ENCODE measurements at regions not wholly inside any gene's neighbourhood (a gene's known extent, or its start where the extent isn't known, plus 50 kb on each side); places are given as distances from the start of the nearest gene placed in this dataset.
"Not testable (repeated sequence)": the region's sequence is repeated elsewhere in the genome, so short reads cannot be mapped to it uniquely, and the experiment has no call there.

DNA sequence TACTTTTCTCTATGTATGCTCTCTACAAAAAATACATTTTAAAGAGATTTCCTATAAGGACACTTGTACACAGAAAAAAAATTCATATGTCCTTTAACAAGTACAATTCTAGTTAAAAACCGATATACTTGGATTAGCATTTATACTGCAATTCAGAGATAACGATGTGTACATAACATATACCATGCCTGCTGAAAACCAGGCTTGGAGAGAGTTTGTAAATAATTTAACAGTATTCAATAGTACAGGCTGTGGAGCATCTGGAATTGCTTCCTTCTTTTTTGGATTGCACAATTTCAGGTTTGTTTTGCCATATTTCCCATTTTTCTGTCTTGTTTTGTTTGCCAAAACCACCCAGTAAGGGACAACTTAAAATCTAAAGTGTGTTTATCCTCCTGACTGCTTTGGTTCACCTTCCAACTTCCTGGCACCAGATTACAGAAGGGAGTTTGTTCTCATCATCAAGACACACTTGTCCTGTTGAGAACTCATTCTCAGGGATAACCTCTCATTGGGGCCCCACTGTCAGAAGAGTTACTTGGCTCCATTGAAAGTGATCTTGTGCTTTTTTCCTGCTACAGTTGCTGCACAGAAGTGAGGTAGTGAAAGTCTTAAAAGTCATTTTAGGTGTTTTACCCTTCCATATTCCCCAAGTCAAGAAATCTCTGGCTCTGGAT lies 1526.7 kb downstream of the KHDRBS2 start:
- CTCF ChIA-PET (ENCODE audit: low intra/inter-chr PET ratio); POLR2A ChIA-PET; ATAC-seq; H3K27ac ChIP-seq (ENCODE audit: extremely low read depth, low read depth, low read length); H3K9me1 ChIP-seq (ENCODE audit: control insufficient read depth, insufficient read depth, low read length); DNase-seq (ENCODE audit: extremely low read depth in 1 of 4, low spot score in 3 of 4); H3K4me3 ChIP-seq; H3K4me2 ChIP-seq (ENCODE audit: insufficient read depth, low read length); intact Hi-C loops (cut with micrococcal nuclease); H4K20me1 ChIP-seq (replicated peaks; ENCODE audit: control insufficient read depth, insufficient read depth, low read length); H3K36me3 ChIP-seq (ENCODE audit: control insufficient read depth, insufficient read depth, low read length); H3K4me1 ChIP-seq (replicated peaks in 1 of 2; ENCODE audit: control insufficient read depth in 2 of 2, insufficient read depth in 2 of 2, low read length in 2 of 2); BruUV-seq (replicated peaks); H3K79me2 ChIP-seq (ENCODE audit: control insufficient read depth, insufficient read depth, low read length); H3K27me3 ChIP-seq (ENCODE audit: control insufficient read depth in 2 of 2, insufficient read depth in 2 of 2, low read length in 2 of 2); H2AFZ ChIP-seq (ENCODE audit: low read depth, low read length); H3K9me3 ChIP-seq (replicated peaks; ENCODE audit: control insufficient read depth, insufficient read depth, low read depth, low read length); H3K9ac ChIP-seq (ENCODE audit: insufficient read depth in 1 of 2, low read depth in 2 of 2, low read length in 2 of 2); FAIRE-seq; in situ Hi-C loops (cut with MboI): not testable (repeated sequence)
- WGBS (ENCODE audit: insufficient coverage, low coverage, missing lambda C conversion rate): 3% methylated on average over 2 of the region's 2 CpGs

DNA sequence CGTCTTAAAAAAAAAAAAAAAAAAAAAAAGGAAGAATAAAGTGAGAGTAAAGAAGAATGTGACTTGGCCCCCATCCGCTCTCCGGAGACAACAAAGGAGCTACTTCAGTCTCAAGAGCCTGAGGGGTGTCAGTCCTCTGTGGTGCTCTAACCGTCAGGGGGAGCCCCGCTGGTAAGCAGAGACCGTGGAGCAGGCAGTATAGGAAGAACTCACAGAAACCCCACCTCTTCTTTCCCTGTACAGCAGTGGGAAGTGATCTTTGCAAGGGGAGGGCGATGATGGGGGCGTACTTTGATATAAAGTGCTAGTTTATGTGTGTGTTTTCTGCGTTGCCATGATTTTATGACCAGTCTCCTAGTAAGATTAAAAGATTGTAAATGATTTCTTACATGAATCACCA lies 1527.3 kb downstream of the KHDRBS2 start:
- POLR2A ChIA-PET; in situ Hi-C loops (cut with MboI): not testable (repeated sequence)

More for the DNA sequence above, 1527.3 kb downstream of the KHDRBS2 start:
- BruUV-seq (replicated peaks); H3K4me3 ChIP-seq; intact Hi-C loops (cut with micrococcal nuclease); H3K27ac ChIP-seq (ENCODE audit: extremely low read depth, low read depth, low read length); H3K4me1 ChIP-seq (replicated peaks in 1 of 2; ENCODE audit: control insufficient read depth in 2 of 2, insufficient read depth in 2 of 2, low read length in 2 of 2); H3K9me3 ChIP-seq (replicated peaks; ENCODE audit: control insufficient read depth, insufficient read depth, low read depth, low read length); H3K4me2 ChIP-seq (ENCODE audit: insufficient read depth, low read length); H4K20me1 ChIP-seq (replicated peaks; ENCODE audit: control insufficient read depth, insufficient read depth, low read length); H3K9me1 ChIP-seq (ENCODE audit: control insufficient read depth, insufficient read depth, low read length); H3K27me3 ChIP-seq (ENCODE audit: control insufficient read depth in 2 of 2, insufficient read depth in 2 of 2, low read length in 2 of 2); CTCF ChIA-PET (ENCODE audit: low intra/inter-chr PET ratio); H3K9ac ChIP-seq (ENCODE audit: insufficient read depth in 1 of 2, low read depth in 2 of 2, low read length in 2 of 2); H3K79me2 ChIP-seq (ENCODE audit: control insufficient read depth, insufficient read depth, low read length); ATAC-seq; DNase-seq (ENCODE audit: extremely low read depth in 1 of 4, low spot score in 3 of 4); H2AFZ ChIP-seq (ENCODE audit: low read depth, low read length); H3K36me3 ChIP-seq (ENCODE audit: control insufficient read depth, insufficient read depth, low read length); FAIRE-seq: not testable (repeated sequence)
- WGBS (ENCODE audit: insufficient coverage, low coverage, missing lambda C conversion rate): 0% methylated on average over 8 of the region's 9 CpGs
